ENCODE measurements at regions not wholly inside any gene's neighbourhood (a gene's known extent, or its start where the extent isn't known, plus 50 kb on each side); places are given as distances from the start of the nearest gene placed in this dataset.
"Not testable (repeated sequence)": the region's sequence is repeated elsewhere in the genome, so short reads cannot be mapped to it uniquely, and the experiment has no call there.

- peak; percentile 63 for DNase-seq
Observed at GRCh38 chr5:157994906-157995519, 136.1 kb upstream of the CLINT1 start.

GRCh38 chr5:157993986-157994691 is 135.2 kb upstream of the CLINT1 start:
- DNase-seq, result no peak

GRCh38 chr5:157993201-157993600 is 134.3 kb upstream of the CLINT1 start:
- no peak for DNase-seq

GRCh38 chr5:157990583-157991181 is 131.7 kb upstream of the CLINT1 start:
- no peak for DNase-seq

GRCh38 chr5:157989296-157989695 is 130.4 kb upstream of the CLINT1 start:
- no peak for DNase-seq

- DNase-seq, result no peak
Observed at GRCh38 chr5:157987259-157987658, 128.3 kb upstream of the CLINT1 start.

GRCh38 chr5:157986431-157986990 is 127.6 kb upstream of the CLINT1 start:
- no peak for DNase-seq

- DNase-seq, result no peak
Observed at GRCh38 chr5:157984611-157985010, 125.7 kb upstream of the CLINT1 start.

GRCh38 chr5:157983906-157984551 is 125.1 kb upstream of the CLINT1 start:
- no peak for DNase-seq

GRCh38 chr5:157978061-157978460 is 119.1 kb upstream of the CLINT1 start:
- no peak for DNase-seq

- DNase-seq, result no peak
Observed at GRCh38 chr5:157976429-157976828, 117.5 kb upstream of the CLINT1 start.

- DNase-seq, result no peak
Observed at GRCh38 chr5:157972579-157972978, 113.6 kb upstream of the CLINT1 start.

- DNase-seq, result no peak
Observed at GRCh38 chr5:157971571-157972216, 112.7 kb upstream of the CLINT1 start.

- DNase-seq, result not testable (repeated sequence)
Observed at GRCh38 chr5:157968570-157968969, 109.6 kb upstream of the CLINT1 start.

GRCh38 chr5:157965989-157966388 is 107.0 kb upstream of the CLINT1 start:
- no peak for DNase-seq

- no peak for DNase-seq
Observed at GRCh38 chr5:157965040-157965678, 106.2 kb upstream of the CLINT1 start.

- no peak for DNase-seq
Observed at GRCh38 chr5:157963761-157964160, 104.8 kb upstream of the CLINT1 start.

- no peak for DNase-seq
Observed at GRCh38 chr5:157963244-157963643, 104.3 kb upstream of the CLINT1 start.

GRCh38 chr5:157962686-157963085 is 103.7 kb upstream of the CLINT1 start:
- DNase-seq, result not testable (repeated sequence)

- no peak for DNase-seq
Observed at GRCh38 chr5:157961896-157962590, 103.1 kb upstream of the CLINT1 start.

- peak; percentile 11 for DNase-seq
Observed at GRCh38 chr5:157961176-157961575, 102.2 kb upstream of the CLINT1 start.

- DNase-seq, result peak; percentile 28
Observed at GRCh38 chr5:157959370-157959769, 100.4 kb upstream of the CLINT1 start.

All from RPMI8226 (cell line).